ENCODE measurements at regions not wholly inside any gene's neighbourhood (a gene's known extent, or its start where the extent isn't known, plus 50 kb on each side); places are given as distances from the start of the nearest gene placed in this dataset.
"Not testable (repeated sequence)": the region's sequence is repeated elsewhere in the genome, so short reads cannot be mapped to it uniquely, and the experiment has no call there.

- not testable (repeated sequence) for TF ChIP-seq CTCF (IDR thresholded peaks at IDR 0.05 in 8 of 11, conservative IDR thresholded peaks at IDR 0.05 in 3 of 11); POLR2AphosphoS5 (IDR thresholded peaks at IDR 0.05)
These were observed 126.1 kb upstream of the PLS3 start for GRCh38 chrX:115434834-115435233.

All from spleen (tissue), 7 donors.